ENCODE measurements at regions not wholly inside any gene's neighbourhood (a gene's known extent, or its start where the extent isn't known, plus 50 kb on each side); places are given as distances from the start of the nearest gene placed in this dataset.
A peak's percentile ranks its signal among the peaks of the same experiment; 100 is the strongest.
"Not testable (repeated sequence)": the region's sequence is repeated elsewhere in the genome, so short reads cannot be mapped to it uniquely, and the experiment has no call there.

- DNase-seq, result no peak
Measured at GRCh38 chr2:2614452-2614851, 283.4 kb upstream of the MYT1L start.

GRCh38 chr2:2613279-2614199, 282.5 kb upstream of the MYT1L start:
- peak; percentile 89 for DNase-seq

GRCh38 chr2:2610751-2611150, 279.7 kb upstream of the MYT1L start:
- no peak for DNase-seq

GRCh38 chr2:2600366-2600765, 269.3 kb upstream of the MYT1L start:
- DNase-seq, result no peak

- no peak for DNase-seq
Measured at GRCh38 chr2:2599441-2599840, 268.4 kb upstream of the MYT1L start.

- no peak for DNase-seq
Measured at GRCh38 chr2:2597712-2598111, 266.6 kb upstream of the MYT1L start.

- no peak for DNase-seq
Measured at GRCh38 chr2:2591542-2591940, 260.5 kb upstream of the MYT1L start.

- no peak for DNase-seq
Measured at GRCh38 chr2:2590841-2591541, 259.9 kb upstream of the MYT1L start.

GRCh38 chr2:2590141-2590540, 259.1 kb upstream of the MYT1L start:
- no peak for DNase-seq

- DNase-seq, result no peak
Measured at GRCh38 chr2:2588777-2589176, 257.7 kb upstream of the MYT1L start.

- no peak for DNase-seq
Measured at GRCh38 chr2:2587354-2587753, 256.3 kb upstream of the MYT1L start.

DNA sequence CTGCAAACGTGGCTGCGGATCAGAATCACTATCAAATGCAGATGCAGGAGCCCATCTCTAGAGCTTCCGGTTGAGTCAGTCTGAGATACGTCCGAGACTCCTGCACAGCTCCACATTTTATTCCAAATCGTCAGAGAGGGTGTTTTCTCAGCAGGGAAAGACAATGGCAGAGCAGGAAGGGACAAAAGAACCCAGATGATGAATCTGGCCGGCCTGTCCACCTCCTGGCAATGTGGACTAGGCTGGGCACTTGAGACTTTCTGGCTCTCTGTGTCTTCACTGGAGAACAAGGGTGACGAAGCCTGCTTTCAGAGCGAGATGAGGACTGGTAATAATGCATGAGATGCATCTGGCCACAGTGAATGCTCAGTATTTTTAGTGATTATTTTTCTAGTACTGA, 255.9 kb upstream of the MYT1L start:
- no peak for DNase-seq

DNA sequence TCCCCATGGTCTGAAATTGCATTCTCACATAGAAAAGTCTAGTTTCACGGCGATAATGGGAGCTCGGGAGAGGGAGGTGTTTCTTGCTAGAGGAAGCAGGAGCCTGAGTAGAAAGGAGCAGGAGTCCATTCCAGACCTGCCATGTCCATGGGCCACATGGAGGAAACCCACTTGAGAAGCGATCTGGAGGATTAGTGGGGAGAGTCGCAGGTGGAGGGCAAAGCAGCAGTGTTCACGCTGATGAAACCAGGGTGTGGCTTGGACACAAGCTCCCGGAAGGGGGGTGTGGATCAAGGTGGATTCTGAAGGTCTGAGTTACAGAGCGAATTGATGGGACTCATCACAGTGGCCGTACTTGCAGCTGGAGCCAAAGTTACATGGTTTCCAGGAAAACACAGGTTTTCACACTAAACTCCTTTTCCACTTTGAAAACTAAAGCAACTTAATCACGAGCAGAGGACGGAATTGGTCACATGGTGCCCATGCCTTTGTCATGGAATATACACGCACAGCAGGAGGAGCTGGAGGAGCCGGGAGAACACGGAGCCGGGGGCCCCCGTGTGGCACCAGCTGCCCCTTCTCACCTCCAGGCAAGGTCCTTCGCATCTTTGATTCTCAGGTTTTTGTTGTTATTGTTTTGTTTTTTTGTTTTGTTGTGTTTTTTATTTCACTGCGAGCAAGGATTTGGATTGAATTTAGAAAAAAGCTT, 255.1 kb upstream of the MYT1L start:
- DNase-seq, result no peak

DNA sequence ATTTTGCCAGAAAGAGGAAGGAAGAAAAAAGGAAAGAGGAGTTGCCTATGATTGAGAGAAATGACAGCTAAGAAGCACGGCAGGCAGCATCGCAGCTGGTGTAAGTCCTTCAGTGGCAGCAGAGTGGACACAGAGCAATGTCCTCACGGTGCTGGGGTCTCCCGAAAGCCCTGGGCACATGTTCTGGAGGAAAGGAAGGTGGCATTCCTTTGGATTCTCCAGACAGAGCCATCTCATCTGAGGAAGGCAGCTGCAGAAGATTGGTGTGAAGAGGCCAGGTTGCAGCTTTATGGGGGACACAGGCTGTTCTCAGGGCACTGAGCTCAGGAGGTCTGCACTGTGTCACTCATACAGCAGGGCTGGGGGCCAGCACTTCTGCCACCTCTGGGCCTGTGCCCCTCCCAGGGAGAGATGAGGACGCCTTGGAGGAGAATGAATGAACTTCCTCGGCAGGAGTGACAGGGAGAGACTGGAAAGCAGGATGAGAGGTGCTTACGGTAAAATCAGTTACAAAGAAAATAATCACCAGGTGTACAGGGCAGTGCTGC, 252.0 kb upstream of the MYT1L start:
- no peak for DNase-seq

DNA sequence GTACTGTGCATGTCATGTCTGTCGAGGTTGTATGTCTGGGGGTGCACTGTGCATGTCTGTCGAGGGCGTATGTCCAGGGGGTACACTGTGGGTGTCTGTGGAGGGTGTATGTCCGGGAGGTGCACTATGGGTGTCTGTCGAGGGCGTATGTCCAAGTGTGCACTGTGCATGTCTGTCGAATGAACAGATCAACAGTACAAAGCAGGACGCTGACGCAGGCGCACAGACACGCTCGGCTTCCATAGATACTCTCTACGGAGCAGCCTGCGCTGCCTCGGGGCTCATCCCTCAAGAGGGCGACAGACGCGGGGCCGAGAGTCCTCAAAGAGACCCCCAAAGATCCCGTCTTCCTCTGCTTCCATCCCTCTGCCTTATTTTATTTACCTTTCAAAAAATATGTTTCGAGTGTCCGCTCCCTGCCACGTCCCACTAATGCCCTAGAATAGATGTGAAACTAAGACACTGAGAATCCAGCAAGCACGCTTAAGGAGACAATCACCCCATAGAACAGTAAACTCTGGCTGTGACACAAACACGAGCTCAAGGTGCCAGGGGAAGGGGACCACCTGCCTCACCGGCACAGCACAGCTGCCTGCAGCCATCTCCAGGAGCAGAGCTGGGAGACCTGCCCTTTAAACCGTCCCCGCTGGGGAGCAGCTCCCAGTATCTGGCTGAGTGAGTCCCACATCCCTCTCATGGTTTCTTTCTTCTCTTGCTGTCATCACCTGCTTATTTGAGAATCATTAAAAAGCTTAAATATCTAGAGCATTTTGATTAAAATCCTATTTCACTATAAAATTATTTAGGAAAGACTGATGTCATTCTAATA, 250.5 kb upstream of the MYT1L start:
- DNase-seq, result no peak

DNA sequence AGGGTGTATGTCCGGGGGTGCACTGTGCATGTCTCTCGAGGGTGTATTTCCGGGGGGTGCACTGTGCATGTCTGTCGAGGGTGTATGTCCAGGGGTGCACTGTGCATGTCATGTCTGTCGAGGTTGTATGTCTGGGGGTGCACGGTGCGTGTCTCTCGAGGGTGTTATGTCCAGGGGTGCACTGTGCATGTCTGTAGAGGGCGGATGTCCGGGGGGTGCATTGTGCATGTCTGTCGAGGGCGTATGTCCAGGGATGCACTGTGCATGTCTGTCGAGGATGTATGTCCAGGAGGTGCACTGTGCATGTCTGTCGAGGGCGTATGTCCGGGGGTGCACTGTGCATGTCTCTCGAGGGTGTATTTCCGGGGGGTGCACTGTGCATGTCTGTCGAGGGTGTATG, 249.8 kb upstream of the MYT1L start:
- not testable (repeated sequence) for DNase-seq

- DNase-seq, result no peak
Measured at GRCh38 chr2:2580341-2580740, 249.3 kb upstream of the MYT1L start.

GRCh38 chr2:2579814-2580213, 248.7 kb upstream of the MYT1L start:
- DNase-seq, result no peak

GRCh38 chr2:2577407-2577831, 246.3 kb upstream of the MYT1L start:
- no peak for DNase-seq

DNA sequence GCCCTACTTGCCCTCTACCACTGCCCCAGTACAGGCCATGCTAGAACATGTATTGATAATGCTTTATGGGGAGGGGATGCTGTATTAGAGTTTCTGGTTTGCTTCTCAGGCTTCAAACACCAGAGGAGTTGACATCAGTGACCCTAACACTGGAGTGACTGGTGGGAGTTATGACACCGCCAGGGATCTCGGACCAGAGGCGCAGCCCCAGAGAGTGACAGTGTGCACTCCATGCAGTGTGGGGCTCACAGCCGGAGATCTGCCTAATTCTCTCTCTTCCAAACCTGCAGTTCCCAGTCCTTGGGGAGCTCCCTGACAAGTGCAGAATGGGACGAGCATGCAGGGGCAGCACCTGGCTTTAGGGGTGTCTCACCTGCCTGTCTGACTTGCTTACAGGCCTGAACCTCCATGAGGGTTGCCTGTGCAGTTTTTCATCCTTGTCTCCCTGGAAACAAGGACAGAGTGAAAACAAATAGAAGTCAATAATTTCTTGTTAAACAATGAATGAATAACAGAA, 244.9 kb upstream of the MYT1L start:
- DNase-seq, result no peak

DNA sequence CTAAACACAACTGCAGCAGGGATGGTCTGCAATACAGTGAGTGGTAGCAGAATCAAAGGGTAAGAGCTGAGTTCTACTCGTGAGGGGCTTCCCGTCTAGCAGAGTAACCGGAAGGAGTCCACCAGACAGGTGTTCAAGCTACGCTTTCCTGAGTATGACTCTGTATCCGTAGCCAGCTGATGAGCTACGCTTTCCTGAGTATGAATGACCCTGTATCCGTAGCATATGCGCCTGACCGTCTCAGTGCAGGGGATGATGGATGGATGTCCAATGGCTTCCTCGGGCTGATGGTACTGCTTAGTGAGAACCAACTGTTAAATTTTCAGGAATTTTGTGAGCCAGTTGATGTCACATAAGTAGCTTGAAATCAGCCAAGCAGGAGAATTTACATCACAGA, 244.1 kb upstream of the MYT1L start:
- no peak for DNase-seq

Data from fibroblast of upper back skin (primary cell).